Hepatocyte (in vitro differentiated cells): ENCODE measurements at regions not wholly inside any gene's neighbourhood (a gene's known extent, or its start where the extent isn't known, plus 50 kb on each side); places are given as distances from the start of the nearest gene placed in this dataset.

ENCODE experiments used
- DNase-seq: peaks from one replicate; pipeline ENCODE4 v3.0.0-alpha.2; 2016; ENCODE audit warnings: low spot score
- H2AFZ ChIP-seq: fragments of 200-600 bp; sonication (generic); 2 replicates; pipeline ENCODE4 v1.6.0; 2016; ENCODE audit warnings: antibody characterized with exemption, mild to moderate bottlenecking
- H3K27ac ChIP-seq: fragments of 200-600 bp; sonication (generic); 2 replicates; pipeline ENCODE4 v1.5.1; 2016; ENCODE audit warnings: mild to moderate bottlenecking
- H3K27me3 ChIP-seq: fragments of 200-600 bp; sonication (generic); 2 replicates; pipeline ENCODE4 v1.6.1; 2016
- H3K36me3 ChIP-seq: fragments of 200-600 bp; sonication (generic); replicated peaks from 2 replicates; pipeline ENCODE4 v1.5.1; 2016; ENCODE audit warnings: low read depth; ENCODE audit not compliant: insufficient read depth
- H3K4me1 ChIP-seq: fragments of 200-600 bp; sonication (generic); 2 replicates; pipeline ENCODE4 v1.5.1; 2016; ENCODE audit warnings: mild to moderate bottlenecking, moderate library complexity; ENCODE audit not compliant: insufficient read depth
- H3K4me2 ChIP-seq: fragments of 200-600 bp; sonication (generic); 2 replicates; pipeline ENCODE4 v1.6.0; 2016
- H3K4me3 ChIP-seq: fragments of 200-600 bp; sonication (generic); 2 replicates; pipeline ENCODE4 v1.5.1; 2016; ENCODE audit warnings: mild to moderate bottlenecking
- H3K79me2 ChIP-seq: fragments of 200-600 bp; sonication (generic); 2 replicates; pipeline ENCODE4 v1.6.0; 2017; ENCODE audit warnings: mild to moderate bottlenecking
- H3K9me2 ChIP-seq: fragments of 200-600 bp; sonication (generic); replicated peaks from 2 replicates; pipeline ENCODE4 v1.6.0; 2017; ENCODE audit warnings: mild to moderate bottlenecking; ENCODE audit not compliant: insufficient read depth
- H3K9me3 ChIP-seq: fragments of 200-600 bp; sonication (generic); 2 replicates; pipeline ENCODE4 v1.5.1; 2016; ENCODE audit warnings: low read depth, mild to moderate bottlenecking
- H4K20me1 ChIP-seq: fragments of 200-600 bp; sonication (generic); 2 replicates; pipeline ENCODE4 v1.6.0; 2016; ENCODE audit warnings: mild to moderate bottlenecking; ENCODE audit not compliant: insufficient read depth, poor library complexity, severe bottlenecking
- CTCF ChIP-seq: fragments of 200-600 bp; sonication (generic); IDR thresholded peaks from 2 replicates; pipeline ENCODE4 v1.5.1; 2016; ENCODE audit warnings: antibody characterized with exemption, mild to moderate bottlenecking; ENCODE audit not compliant: poor library complexity
- EZH2 ChIP-seq: fragments of 200-600 bp; sonication (generic); IDR thresholded peaks from 2 replicates; pipeline ENCODE4 v1.6.1; 2016; ENCODE audit warnings: antibody characterized with exemption, mild to moderate bottlenecking, borderline replicate concordance
- EZH2phosphoT487 ChIP-seq: fragments of 200-600 bp; sonication (generic); IDR thresholded peaks from one replicate; pipeline ENCODE4 v1.6.1; 2018; ENCODE audit warnings: antibody characterized with exemption, mild to moderate bottlenecking, low read depth, moderate library complexity; ENCODE audit not compliant: unreplicated experiment, severe bottlenecking
- WGBS: methylation state at CpG from one replicate; pipeline ENCODE4 v1.1.6; 2016; ENCODE audit warnings: low lambda C conversion rate; ENCODE audit errors: missing lambda C conversion rate; 5-methylcytosine and 5-hydroxymethylcytosine counted together

- DNase-seq = no peak
- Histone ChIP-seq H3K27me3 (no peaks in the 10 kb centered on the region), H3K4me1 (no peaks in the 10 kb centered on the region), H3K9me2 (no peaks in the 10 kb centered on the region), H3K27ac (no peak overlapping the region), H3K9me3 (no peaks in the 10 kb centered on the region), H3K4me3 (no peak overlapping the region), H3K36me3 (no peaks in the 10 kb centered on the region), H3K4me2 (no peak overlapping the region), H2AFZ (no peak overlapping the region), H3K79me2 (no peaks in the 10 kb centered on the region), H4K20me1 (no peaks in the 10 kb centered on the region)
- WGBS = 78% methylated on average over 1 of the region's 1 CpG
- TF ChIP-seq EZH2phosphoT487 = no peak
- no peak for TF ChIP-seq CTCF
- no peak for TF ChIP-seq EZH2
Observed at GRCh38 chr3:165568907-165569462, 268.2 kb downstream of the BCHE start.

GRCh38 chr3:165555785-165556184 is 281.4 kb downstream of the BCHE start:
- WGBS = 93% methylated on average over 2 of the region's 2 CpGs
- no peaks in the 10 kb centered on the region for H3K27me3 ChIP-seq
- TF ChIP-seq EZH2phosphoT487 = no peak
- TF ChIP-seq EZH2 = no peak
- no peak for TF ChIP-seq CTCF

GRCh38 chr3:165553371-165553770 is 283.9 kb downstream of the BCHE start:
- Histone ChIP-seq H3K4me1 (no peaks in the 10 kb centered on the region), H3K27ac (no peak overlapping the region), H3K27me3 (no peaks in the 10 kb centered on the region), H2AFZ (no peak overlapping the region), H3K4me3 (no peak overlapping the region), H3K9me2 (no peaks in the 10 kb centered on the region), H3K9me3 (peaks cover 4% of the 10 kb centered on the region), H3K4me2 (no peak overlapping the region), H3K36me3 (no peaks in the 10 kb centered on the region), H3K79me2 (no peaks in the 10 kb centered on the region), H4K20me1 (no peaks in the 10 kb centered on the region)
- WGBS = 84% methylated on average over 3 of the region's 3 CpGs
- TF ChIP-seq EZH2phosphoT487 (no peak), CTCF (no peak), EZH2 (no peak)
- no peak for DNase-seq

More at GRCh38 chr3:165555785-165556184, 281.4 kb downstream of the BCHE start:
- H3K27ac ChIP-seq = no peak overlapping the region
- no peaks in the 10 kb centered on the region for H3K9me2 ChIP-seq
- H3K4me3 ChIP-seq = no peak overlapping the region
- no peaks in the 10 kb centered on the region for H3K79me2 ChIP-seq
- H2AFZ ChIP-seq = no peak overlapping the region
- H3K9me3 ChIP-seq = peaks cover 4% of the 10 kb centered on the region
- no peaks in the 10 kb centered on the region for H4K20me1 ChIP-seq
- no peaks in the 10 kb centered on the region for H3K36me3 ChIP-seq
- no peak for DNase-seq
- no peaks in the 10 kb centered on the region for H3K4me1 ChIP-seq
- H3K4me2 ChIP-seq = no peak overlapping the region
